CD14-positive monocyte (primary cell): ENCODE measurements at regions not wholly inside any gene's neighbourhood (a gene's known extent, or its start where the extent isn't known, plus 50 kb on each side); places are given as distances from the start of the nearest gene placed in this dataset.

Experiments
- DNase-seq, 3 donors: peaks; one replicate each; pipeline ENCODE4 v3.0.0-alpha.2; 2011 to 2022
- H2AFZ ChIP-seq: 2 replicates; pipeline ENCODE4 v1.6.0; 2012; ENCODE audit warnings: mild to moderate bottlenecking, low read depth, low read length, inconsistent platforms; ENCODE audit not compliant: insufficient read depth, poor library complexity, severe bottlenecking
- H3K27ac ChIP-seq, 2 donors: 1 replicate in 1 of 2; 2 replicates in 1 of 2; pipeline ENCODE4 v1.5.1; 2012 to 2013; ENCODE audit warnings: low read length in 2 of 2, control low read depth in 1 of 2, inconsistent platforms in 1 of 2, low read depth in 1 of 2, mild to moderate bottlenecking in 1 of 2
- H3K27me3 ChIP-seq, 2 donors: one replicate each; pipeline versions ENCODE4 v1.6.0 to v1.6.1; 2011 to 2013; ENCODE audit warnings: low read length in 2 of 2; ENCODE audit not compliant: control insufficient read depth in 2 of 2, insufficient read depth in 2 of 2
- H3K36me3 ChIP-seq, 2 donors: replicated peaks in 1 of 2; 1 replicate in 1 of 2; 2 replicates in 1 of 2; pipeline versions ENCODE4 v1.5.1 to v1.6.1; 2012 to 2013; ENCODE audit warnings: low read length in 2 of 2, control low read depth in 1 of 2, inconsistent platforms in 1 of 2, mild to moderate bottlenecking in 1 of 2; ENCODE audit not compliant: insufficient read depth in 2 of 2, control insufficient read depth in 1 of 2
- H3K4me1 ChIP-seq, 2 donors: 1 replicate in 1 of 2; 2 replicates in 1 of 2; pipeline versions ENCODE4 v1.5.1 to v1.6.1; 2012 to 2013; ENCODE audit warnings: low read length in 2 of 2, control low read depth in 1 of 2, inconsistent platforms in 1 of 2, mild to moderate bottlenecking in 1 of 2, moderate library complexity in 1 of 2; ENCODE audit not compliant: insufficient read depth in 2 of 2, control insufficient read depth in 1 of 2
- H3K4me2 ChIP-seq: replicated peaks from 2 replicates; pipeline ENCODE3; 2012; ENCODE audit warnings: low read length, moderate library complexity, mild to moderate bottlenecking; ENCODE audit not compliant: poor library complexity, severe bottlenecking; ENCODE audit errors: extremely low read depth
- H3K4me3 ChIP-seq, 3 experiments: fragments of 200-600 bp in 1 of 3; sonication (generic) in 1 of 3; replicated peaks in 1 of 3; 1 replicate in 2 of 3; 2 replicates in 1 of 3; pipeline ENCODE4 v1.5.1; 2011 to 2013; ENCODE audit warnings: low read length in 3 of 3, mild to moderate bottlenecking in 3 of 3, control low read depth in 2 of 3, low read depth in 2 of 3, inconsistent platforms in 1 of 3, moderate library complexity in 1 of 3
- H3K79me2 ChIP-seq: 2 replicates; pipeline ENCODE4 v1.6.0; 2012; ENCODE audit warnings: mild to moderate bottlenecking, control low read depth, inconsistent platforms, low read length, moderate library complexity; ENCODE audit not compliant: insufficient read depth
- H3K9ac ChIP-seq: 2 replicates; pipeline ENCODE4 v1.6.0; 2017; ENCODE audit warnings: low read length, mild to moderate bottlenecking; ENCODE audit not compliant: insufficient read depth, poor library complexity, severe bottlenecking
- H3K9me3 ChIP-seq, 2 donors: replicated peaks in 1 of 2; 1 replicate in 1 of 2; 2 replicates in 1 of 2; pipeline versions ENCODE4 v1.5.1 to v1.6.1; 2012 to 2013; ENCODE audit warnings: low read length in 2 of 2, control low read depth in 1 of 2; ENCODE audit not compliant: control insufficient read depth in 1 of 2, insufficient read depth in 1 of 2
- H4K20me1 ChIP-seq: 2 replicates; pipeline ENCODE4 v1.6.0; 2012; ENCODE audit warnings: mild to moderate bottlenecking, low read length, control low read depth, moderate library complexity; ENCODE audit not compliant: insufficient read depth
- H3K27ac Mint-ChIP-seq, 7 donors: one replicate each; pipeline ENCODE4 v1.8.0; 2020; ENCODE audit warnings: mild to moderate bottlenecking in 7 of 7, mixed read lengths in 7 of 7, moderate library complexity in 6 of 7, inconsistent platforms in 2 of 7
- H3K27me3 Mint-ChIP-seq, 3 donors: one replicate each; pipeline ENCODE4 v1.8.0; 2021 to 2022; ENCODE audit warnings: low read depth in 3 of 3, mild to moderate bottlenecking in 3 of 3, mixed read lengths in 3 of 3, moderate library complexity in 3 of 3, inconsistent platforms in 1 of 3
- H3K36me3 Mint-ChIP-seq, 2 donors: one replicate each; pipeline ENCODE4 v1.8.0; 2020; ENCODE audit warnings: mixed read lengths in 2 of 2, inconsistent platforms in 1 of 2, mild to moderate bottlenecking in 1 of 2
- H3K4me1 Mint-ChIP-seq: one replicate; pipeline ENCODE4 v1.8.0; 2020; ENCODE audit warnings: mild to moderate bottlenecking, mixed read lengths
- H3K4me3 Mint-ChIP-seq, 2 donors: one replicate each; pipeline ENCODE4 v1.8.0; 2020; ENCODE audit warnings: mild to moderate bottlenecking in 2 of 2, mixed read lengths in 2 of 2, moderate library complexity in 1 of 2
- H3K9me3 Mint-ChIP-seq, 7 donors: one replicate each; pipeline ENCODE4 v1.8.0; 2020 to 2022; ENCODE audit warnings: mixed read lengths in 7 of 7, mild to moderate bottlenecking in 6 of 7, moderate library complexity in 6 of 7, inconsistent platforms in 2 of 7
- CTCF ChIP-seq: fragments of 200-600 bp; IDR thresholded peaks from one replicate; pipeline ENCODE4 v1.8.0; 2022; ENCODE audit warnings: antibody characterized with exemption, mild to moderate bottlenecking
- WGBS: methylation state at CpG from one replicate; pipeline ENCODE4 v1.1.5; 2013; ENCODE audit warnings: missing lambda C conversion rate; ENCODE audit not compliant: insufficient coverage; 5-methylcytosine and 5-hydroxymethylcytosine counted together
- intact Hi-C, 2 donors: fragments of 100-400 bp; cut with micrococcal nuclease; formaldehyde crosslinking; loops; one replicate each; pipeline versions ENCODE4 v1.15.0 to v1.15.1; 2023

GRCh38 chr16:79901522-79901921 is 301.0 kb upstream of the MAF start:
- WGBS, result no CpG with 5 or more reads among the region's 4 CpGs
- intact Hi-C loops, result no loop called here
- Mint-ChIP-seq H3K27me3 (peaks cover 0 to 2% (median 0%) of the 10 kb centered on the region in 3 donors), H3K4me1 (no peaks in the 10 kb centered on the region), H3K9me3 (peaks cover 0 to 3% (median 2%) of the 10 kb centered on the region in 7 donors), H3K36me3 (no peaks in the 10 kb centered on the region), H3K4me3 (no peak overlapping the region), H3K27ac (no peak overlapping the region)
- Histone ChIP-seq H2AFZ (no peak overlapping the region), H3K4me3 (no peak overlapping the region), H3K4me1 (no peaks in the 10 kb centered on the region), H3K4me2 (no peak overlapping the region), H3K27me3 (no peaks in the 10 kb centered on the region), H3K27ac (no peak overlapping the region), H3K9ac (no peak overlapping the region), H4K20me1 (no peaks in the 10 kb centered on the region), H3K79me2 (no peaks in the 10 kb centered on the region), H3K36me3 (no peaks in the 10 kb centered on the region), H3K9me3 (no peaks in the 10 kb centered on the region)
- TF ChIP-seq CTCF, result no peak
- DNase-seq, result no peak

DNA sequence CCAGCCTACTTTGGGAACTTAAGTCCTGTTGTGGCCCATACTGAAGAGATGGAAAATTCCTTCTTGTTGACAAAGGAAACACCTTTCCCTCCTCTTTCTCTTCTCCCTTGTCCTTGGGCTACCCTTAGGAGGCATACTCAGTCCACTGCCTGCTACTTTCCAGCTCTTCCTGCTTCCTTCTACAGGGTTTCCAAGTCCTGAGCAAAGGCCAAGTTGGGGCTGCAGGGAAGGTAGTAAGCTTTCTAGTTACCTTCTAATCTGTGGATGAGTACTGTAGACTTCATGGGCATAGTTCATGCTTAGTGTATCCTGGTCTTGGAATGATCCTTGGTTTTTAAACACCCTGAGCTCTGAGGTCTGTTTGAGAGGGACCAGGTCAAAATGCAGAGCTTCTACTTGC is 299.2 kb upstream of the MAF start:
- Mint-ChIP-seq H3K27me3 (no peaks in the 10 kb centered on the region), H3K36me3 (no peaks in the 10 kb centered on the region), H3K4me3 (no peak overlapping the region), H3K9me3 (peaks cover 0 to 3% (median 2%) of the 10 kb centered on the region in 7 donors), H3K4me1 (no peaks in the 10 kb centered on the region), H3K27ac (peak overlapping the region in 1 of 7 donors; percentile 8)
- intact Hi-C loops, result no loop called here
- no peaks in the 10 kb centered on the region for H4K20me1 ChIP-seq
- no peaks in the 10 kb centered on the region for H3K27me3 ChIP-seq
- TF ChIP-seq CTCF, result no peak
- no peak for DNase-seq
- no peaks in the 10 kb centered on the region for H3K9me3 ChIP-seq
- no peaks in the 10 kb centered on the region for H3K79me2 ChIP-seq
- no peak overlapping the region for H3K4me3 ChIP-seq
- H3K9ac ChIP-seq, result no peak overlapping the region
- H2AFZ ChIP-seq, result no peak overlapping the region
- H3K4me1 ChIP-seq, result no peaks in the 10 kb centered on the region
- H3K27ac ChIP-seq, result no peak overlapping the region
- H3K36me3 ChIP-seq, result no peaks in the 10 kb centered on the region
- H3K4me2 ChIP-seq, result no peak overlapping the region
